ENCODE measurements at regions not wholly inside any gene's neighbourhood (a gene's known extent, or its start where the extent isn't known, plus 50 kb on each side); places are given as distances from the start of the nearest gene placed in this dataset.

DNA sequence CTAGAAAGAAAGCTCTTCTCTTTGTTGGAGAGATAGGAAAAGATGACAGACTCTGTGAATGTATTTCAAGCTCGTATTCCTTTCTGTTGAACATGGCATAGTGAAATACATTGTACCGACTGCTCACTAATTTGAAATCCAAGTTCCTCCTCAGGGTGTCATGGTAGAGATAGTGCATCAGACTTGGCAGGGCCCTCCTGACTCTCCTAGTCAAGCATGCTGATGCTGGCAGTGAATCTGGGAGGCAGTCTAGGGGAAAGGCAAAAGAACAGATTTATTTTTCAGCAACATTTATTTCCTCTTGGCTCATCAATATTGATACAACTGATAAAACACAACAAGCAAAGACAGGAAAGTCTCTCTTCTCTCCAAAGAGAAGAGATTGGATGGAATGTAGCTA is 356.3 kb upstream of the IRAK1BP1 start:
- no peak for TF ChIP-seq CTCF (IDR thresholded peaks at IDR 0.05)
- no peak for TF ChIP-seq POLR2A (IDR thresholded peaks at IDR 0.05)

Measured in Peyer's patch (tissue), 4 donors.